GM12878 (cell line): ENCODE measurements at regions not wholly inside any gene's neighbourhood (a gene's known extent, or its start where the extent isn't known, plus 50 kb on each side); places are given as distances from the start of the nearest gene placed in this dataset.

Source experiments
- ATAC-seq: fragments of 200-7000 bp; cut with Tn5 transposase; 3 replicates; pipeline ENCODE4 v1.9.1; 2020; ENCODE audit warnings: mild to moderate bottlenecking, moderate library complexity
- BruUV-seq: library from RNA; stranded (reverse); fragments of 400-500 nt; replicated peaks from 2 replicates; lab custom pipeline; 2021; lab: Mats Ljungman, UMichigan
- CTCF ChIA-PET: fragments of 300-600 bp; sonication (Branson Sonifier 250); formaldehyde crosslinking; extraction: SDS; loops from one replicate; lab custom pipeline; 2021; ENCODE audit warnings: inconsistent platforms; lab: Yijun Ruan, JAX
- POLR2A ChIA-PET: fragments of 350-600 bp; formaldehyde crosslinking; extraction: SDS; loops from one replicate; lab custom pipeline; 2021; ENCODE audit warnings: inconsistent platforms; lab: Charles Lee
- RAD21 ChIA-PET: fragments of 300-600 bp; sonication (Branson Sonifier 250); formaldehyde crosslinking; loops from one replicate; lab custom pipeline; 2023; ENCODE audit warnings: antibody characterized with exemption; ENCODE audit not compliant: unreplicated experiment; lab: Charles Lee
- SMC1A ChIA-PET: fragments of 300-600 bp; sonication (Branson Sonifier 250); formaldehyde crosslinking; loops from one replicate; lab custom pipeline; 2023; ENCODE audit not compliant: unreplicated experiment, uncharacterized antibody; lab: Charles Lee
- DNase-seq: peaks from one replicate; pipeline ENCODE4 v3.0.0-alpha.2; 2011; ENCODE audit warnings: low read depth, low spot score
- FAIRE-seq: peaks from 3 replicates; lab custom pipeline; 2011; peaks lifted over from hg19 to GRCh38; lab: Jason Lieb, UNC
- H2AFZ ChIP-seq: 2 replicates; pipeline ENCODE4 v1.6.0; 2011; ENCODE audit warnings: low read depth, low read length, control low read depth; ENCODE audit not compliant: control insufficient read depth
- H3K27ac ChIP-seq: 2 replicates; pipeline ENCODE4 v1.5.1; 2011; ENCODE audit warnings: control low read depth; ENCODE audit not compliant: control insufficient read depth, insufficient read depth
- H3K27me3 ChIP-seq, 2 experiments: replicated peaks in 1 of 2; 2 replicates each; pipeline versions ENCODE4 v1.6.0 to v1.6.1; 2011; ENCODE audit warnings: low read length in 1 of 2; ENCODE audit not compliant: control insufficient read depth in 2 of 2, insufficient read depth in 2 of 2
- H3K36me3 ChIP-seq, 2 experiments: 2 replicates each; pipeline ENCODE4 v1.5.1; 2011; ENCODE audit warnings: low read length in 1 of 2; ENCODE audit not compliant: control insufficient read depth in 2 of 2, insufficient read depth in 2 of 2
- H3K4me1 ChIP-seq: 2 replicates; pipeline ENCODE4 v1.6.1; 2011; ENCODE audit warnings: mild to moderate bottlenecking, low read length, moderate library complexity, mixed read lengths; ENCODE audit not compliant: control insufficient read depth, insufficient read depth
- H3K4me2 ChIP-seq: 2 replicates; pipeline ENCODE4 v1.6.0; 2011; ENCODE audit warnings: control low read depth; ENCODE audit not compliant: control insufficient read depth, insufficient read depth
- H3K4me3 ChIP-seq: fragments of 200-600 bp; sonication (generic); 2 replicates; pipeline ENCODE4 v1.5.1; 2016
- H3K79me2 ChIP-seq: 2 replicates; pipeline ENCODE4 v1.6.0; 2011; ENCODE audit warnings: low read length; ENCODE audit not compliant: control insufficient read depth, insufficient read depth
- H3K9ac ChIP-seq: 2 replicates; pipeline ENCODE4 v1.8.0; 2011; ENCODE audit warnings: low read length, control low read depth, mixed read lengths; ENCODE audit not compliant: control insufficient read depth, insufficient read depth
- H3K9me3 ChIP-seq: replicated peaks from 3 replicates; pipeline ENCODE4 v1.5.1; 2011; ENCODE audit warnings: mild to moderate bottlenecking, low read length; ENCODE audit not compliant: control insufficient read depth, insufficient read depth
- H4K20me1 ChIP-seq: 2 replicates; pipeline ENCODE4 v1.6.0; 2011; ENCODE audit not compliant: control insufficient read depth, insufficient read depth
- BCL11A ChIP-seq: IDR thresholded peaks from 2 replicates; pipeline ENCODE4 v1.6.1; 2011; ENCODE audit warnings: low read depth, low read length
- CBX5 ChIP-seq: sonication (generic); IDR thresholded peaks from 2 replicates; pipeline ENCODE4 v1.6.1; 2016; ENCODE audit warnings: low read depth, moderate library complexity, mild to moderate bottlenecking, inconsistent platforms
- GABPA ChIP-seq: IDR thresholded peaks from 2 replicates; pipeline ENCODE4 v1.6.1; 2014; ENCODE audit warnings: antibody characterized with exemption, low read depth, mild to moderate bottlenecking, inconsistent platforms
- HDGF ChIP-seq: fragments of 450-650 bp; IDR thresholded peaks from 2 replicates; pipeline ENCODE4 v1.6.1; 2016; ENCODE audit warnings: antibody characterized with exemption
- KLF5 ChIP-seq: fragments of 450-650 bp; IDR thresholded peaks from 2 replicates; pipeline ENCODE4 v1.6.1; 2014; ENCODE audit warnings: mild to moderate bottlenecking; ENCODE audit not compliant: partially characterized antibody
- LARP7 ChIP-seq: fragments of 450-650 bp; IDR thresholded peaks from 2 replicates; pipeline ENCODE4 v1.6.1; 2017; ENCODE audit warnings: mild to moderate bottlenecking
- MYC ChIP-seq: IDR thresholded peaks from 2 replicates; pipeline ENCODE4 v1.6.1; 2011; ENCODE audit warnings: mild to moderate bottlenecking, low read length, moderate library complexity, inconsistent platforms; ENCODE audit not compliant: insufficient read depth, insufficient replicate concordance, insufficient read length, severe bottlenecking
- NFYB ChIP-seq: IDR thresholded peaks from 2 replicates; pipeline ENCODE4 v1.6.1; 2011; ENCODE audit warnings: low read depth, mild to moderate bottlenecking, low read length, improper control_type of control experiment, moderate library complexity; ENCODE audit not compliant: insufficient read depth
- RCOR1 ChIP-seq: conservative IDR thresholded peaks from 2 replicates; pipeline ENCODE4 v1.6.1; 2012; ENCODE audit warnings: low read depth, low read length, improper control_type of control experiment
- SIX5 ChIP-seq: IDR thresholded peaks from 2 replicates; pipeline ENCODE4 v1.6.1; 2011; ENCODE audit warnings: mild to moderate bottlenecking, low read depth, low read length, moderate library complexity; ENCODE audit not compliant: severe bottlenecking
- TARDBP ChIP-seq: IDR thresholded peaks from 2 replicates; pipeline ENCODE4 v1.6.1; 2016; ENCODE audit warnings: borderline replicate concordance
- TBL1XR1 ChIP-seq: IDR thresholded peaks from 2 replicates; pipeline ENCODE4 v1.6.1; 2012; ENCODE audit warnings: low read depth, low read length, improper control_type of control experiment
- YY1 ChIP-seq: IDR thresholded peaks from 2 replicates; pipeline ENCODE4 v1.6.1; 2011; ENCODE audit warnings: low read depth, mild to moderate bottlenecking, low read length
- WGBS: methylation state at CpG from one replicate; pipeline ENCODE4 v1.1.6; 2016; ENCODE audit warnings: low lambda C conversion rate; ENCODE audit not compliant: insufficient replicate concordance, insufficient coverage; ENCODE audit errors: missing lambda C conversion rate; 5-methylcytosine and 5-hydroxymethylcytosine counted together
- in situ Hi-C: fragments of 300-500 bp; cut with MboI; formaldehyde crosslinking; loops from 9 replicates; pipeline ENCODE4 v1.14.3; 2018; ENCODE audit warnings: mixed read lengths
- intact Hi-C: fragments of 100-400 bp; cut with micrococcal nuclease; formaldehyde crosslinking; loops from one replicate; pipeline ENCODE4 v1.14.2; 2022; ENCODE audit not compliant: unreplicated experiment
- TF ChIP-seq, protein P1 (sequence below): fragments of 450-650 bp; IDR thresholded peaks from 2 replicates; pipeline ENCODE4 v1.6.1; 2017; ENCODE audit warnings: mild to moderate bottlenecking, low read depth, inconsistent platforms; ENCODE audit not compliant: poor library complexity, severe bottlenecking
- TF ChIP-seq, protein P2 (sequence below): fragments of 450-650 bp; IDR thresholded peaks from 2 replicates; pipeline ENCODE4 v1.6.1; 2017; ENCODE audit warnings: antibody characterized with exemption, mild to moderate bottlenecking, moderate library complexity

DNA sequence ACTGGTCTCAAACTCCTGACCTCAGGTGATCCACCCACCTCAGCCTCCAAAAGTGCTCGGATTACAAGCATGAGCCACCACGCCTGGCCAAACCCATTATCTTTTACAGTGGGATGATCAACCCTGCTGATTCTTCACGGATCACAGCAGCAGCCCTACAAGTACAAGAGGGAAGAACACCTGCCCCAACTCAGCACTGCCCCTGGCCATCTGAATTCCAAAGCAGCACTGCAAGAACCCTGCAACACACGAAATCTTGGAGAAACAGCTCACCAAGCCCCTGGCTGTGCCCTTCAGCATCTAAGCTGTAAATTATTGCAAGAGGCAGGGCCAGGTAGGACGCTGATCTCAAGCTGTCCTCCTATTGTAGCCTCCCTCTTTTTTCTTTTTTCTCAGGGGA lies 54.5 kb upstream of the MC3R start:
- no peaks in the 10 kb centered on the region for H4K20me1 ChIP-seq
- POLR2A ChIA-PET: no interaction called here
- no peak overlapping the region for H3K4me3 ChIP-seq
- no peak overlapping the region for H2AFZ ChIP-seq
- no peaks in the 10 kb centered on the region for H3K9me3 ChIP-seq
- no peaks in the 10 kb centered on the region for H3K27me3 ChIP-seq
- no peaks in the 10 kb centered on the region for H3K79me2 ChIP-seq
- intact Hi-C loops (no loop called here), in situ Hi-C loops (loop anchor here (5.0 kb wide), 1 partner anchor 52 kb away; no protein-coding TSS in a partner anchor)
- no peak for ATAC-seq
- SMC1A ChIA-PET: no interaction called here
- no peak overlapping the region for H3K27ac ChIP-seq
- no peak for FAIRE-seq
- RAD21 ChIA-PET: no interaction called here
- no peak overlapping the region for H3K4me2 ChIP-seq
- 17% methylated on average over 5 of the region's 5 CpGs for WGBS
- CTCF ChIA-PET: no interaction called here
- H3K4me1 ChIP-seq: no peaks in the 10 kb centered on the region
- BruUV-seq: no TSS peak
- TF ChIP-seq, protein P1, sequence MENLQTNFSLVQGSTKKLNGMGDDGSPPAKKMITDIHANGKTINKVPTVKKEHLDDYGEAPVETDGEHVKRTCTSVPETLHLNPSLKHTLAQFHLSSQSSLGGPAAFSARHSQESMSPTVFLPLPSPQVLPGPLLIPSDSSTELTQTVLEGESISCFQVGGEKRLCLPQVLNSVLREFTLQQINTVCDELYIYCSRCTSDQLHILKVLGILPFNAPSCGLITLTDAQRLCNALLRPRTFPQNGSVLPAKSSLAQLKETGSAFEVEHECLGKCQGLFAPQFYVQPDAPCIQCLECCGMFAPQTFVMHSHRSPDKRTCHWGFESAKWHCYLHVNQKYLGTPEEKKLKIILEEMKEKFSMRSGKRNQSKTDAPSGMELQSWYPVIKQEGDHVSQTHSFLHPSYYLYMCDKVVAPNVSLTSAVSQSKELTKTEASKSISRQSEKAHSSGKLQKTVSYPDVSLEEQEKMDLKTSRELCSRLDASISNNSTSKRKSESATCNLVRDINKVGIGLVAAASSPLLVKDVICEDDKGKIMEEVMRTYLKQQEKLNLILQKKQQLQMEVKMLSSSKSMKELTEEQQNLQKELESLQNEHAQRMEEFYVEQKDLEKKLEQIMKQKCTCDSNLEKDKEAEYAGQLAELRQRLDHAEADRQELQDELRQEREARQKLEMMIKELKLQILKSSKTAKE: no peak
- TF ChIP-seq TBL1XR1 (no peak), LARP7 (no peak)
- H3K36me3 ChIP-seq: no peaks in the 10 kb centered on the region
- H3K9ac ChIP-seq: no peak overlapping the region
- no peak for DNase-seq

DNA sequence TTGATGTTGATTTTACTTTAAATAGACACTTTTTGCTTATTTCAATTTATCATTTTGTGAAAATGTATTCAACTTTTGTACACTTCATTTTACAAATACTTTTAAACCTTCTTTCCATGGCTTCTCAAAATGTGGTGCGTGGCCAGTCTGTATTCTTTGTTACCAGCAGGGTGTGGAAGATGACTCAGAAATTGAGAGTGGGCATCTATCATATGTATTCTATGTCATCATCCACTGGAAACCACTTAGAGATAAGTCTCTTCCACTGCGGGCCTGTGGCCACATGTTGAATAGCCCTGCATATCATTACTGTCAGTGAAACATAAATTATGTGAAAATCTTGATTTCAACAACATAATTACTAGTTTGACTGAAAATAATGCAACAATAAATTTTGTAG lies 52.6 kb upstream of the MC3R start:
- Histone ChIP-seq H4K20me1 (no peaks in the 10 kb centered on the region), H3K9ac (no peak overlapping the region), H3K9me3 (no peaks in the 10 kb centered on the region; the same call in 2 of the 3 replicates), H3K4me1 (no peaks in the 10 kb centered on the region), H3K4me2 (no peak overlapping the region), H3K36me3 (no peaks in the 10 kb centered on the region), H3K27ac (no peak overlapping the region), H3K79me2 (no peaks in the 10 kb centered on the region), H3K27me3 (no peaks in the 10 kb centered on the region), H2AFZ (no peak overlapping the region), H3K4me3 (no peak overlapping the region)
- DNase-seq (no peak), ATAC-seq (no peak), FAIRE-seq (no peak)
- WGBS: 21% methylated on average over 2 of the region's 2 CpGs
- POLR2A ChIA-PET: no interaction called here
- in situ Hi-C loops: no loop called here
- intact Hi-C loops: no loop called here
- RAD21 ChIA-PET: no interaction called here
- BruUV-seq: no TSS peak
- CTCF ChIA-PET: no interaction called here
- SMC1A ChIA-PET: no interaction called here
- TF ChIP-seq CBX5 (no peak), YY1 (no peak), HDGF (no peak), MYC (no peak), SIX5 (no peak), GABPA (no peak), NFYB (no peak), BCL11A (no peak), TBL1XR1 (no peak), KLF5 (no peak), TARDBP (no peak), RCOR1 (no peak)
- TF ChIP-seq, protein P2, sequence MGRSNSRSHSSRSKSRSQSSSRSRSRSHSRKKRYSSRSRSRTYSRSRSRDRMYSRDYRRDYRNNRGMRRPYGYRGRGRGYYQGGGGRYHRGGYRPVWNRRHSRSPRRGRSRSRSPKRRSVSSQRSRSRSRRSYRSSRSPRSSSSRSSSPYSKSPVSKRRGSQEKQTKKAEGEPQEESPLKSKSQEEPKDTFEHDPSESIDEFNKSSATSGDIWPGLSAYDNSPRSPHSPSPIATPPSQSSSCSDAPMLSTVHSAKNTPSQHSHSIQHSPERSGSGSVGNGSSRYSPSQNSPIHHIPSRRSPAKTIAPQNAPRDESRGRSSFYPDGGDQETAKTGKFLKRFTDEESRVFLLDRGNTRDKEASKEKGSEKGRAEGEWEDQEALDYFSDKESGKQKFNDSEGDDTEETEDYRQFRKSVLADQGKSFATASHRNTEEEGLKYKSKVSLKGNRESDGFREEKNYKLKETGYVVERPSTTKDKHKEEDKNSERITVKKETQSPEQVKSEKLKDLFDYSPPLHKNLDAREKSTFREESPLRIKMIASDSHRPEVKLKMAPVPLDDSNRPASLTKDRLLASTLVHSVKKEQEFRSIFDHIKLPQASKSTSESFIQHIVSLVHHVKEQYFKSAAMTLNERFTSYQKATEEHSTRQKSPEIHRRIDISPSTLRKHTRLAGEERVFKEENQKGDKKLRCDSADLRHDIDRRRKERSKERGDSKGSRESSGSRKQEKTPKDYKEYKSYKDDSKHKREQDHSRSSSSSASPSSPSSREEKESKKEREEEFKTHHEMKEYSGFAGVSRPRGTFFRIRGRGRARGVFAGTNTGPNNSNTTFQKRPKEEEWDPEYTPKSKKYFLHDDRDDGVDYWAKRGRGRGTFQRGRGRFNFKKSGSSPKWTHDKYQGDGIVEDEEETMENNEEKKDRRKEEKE: no peak
